Mesendoderm (in vitro differentiated cells): ENCODE measurements at regions not wholly inside any gene's neighbourhood (a gene's known extent, or its start where the extent isn't known, plus 50 kb on each side); places are given as distances from the start of the nearest gene placed in this dataset.
A peak's percentile ranks its signal among the peaks of the same experiment; 100 is the strongest.

Experiments
- DNase-seq: peaks from one replicate; pipeline ENCODE4 v3.0.0; 2013
- H2AK5ac ChIP-seq: 2 replicates; pipeline ENCODE4 v1.6.1; 2013; ENCODE audit warnings: low read length, inconsistent platforms
- H2BK120ac ChIP-seq: 2 replicates; pipeline ENCODE4 v1.6.1; 2013; ENCODE audit warnings: low read depth, mild to moderate bottlenecking, low read length, moderate library complexity, mixed read lengths
- H2BK15ac ChIP-seq: replicated peaks from 2 replicates; pipeline ENCODE4 v1.6.1; 2013; ENCODE audit warnings: low read depth, mild to moderate bottlenecking, moderate library complexity
- H2BK5ac ChIP-seq: 2 replicates; pipeline ENCODE4 v1.6.1; 2013; ENCODE audit warnings: low read length, inconsistent platforms
- H3K18ac ChIP-seq: 2 replicates; pipeline ENCODE4 v1.6.1; 2013; ENCODE audit warnings: mild to moderate bottlenecking, low read length, mixed read lengths
- H3K23ac ChIP-seq: one replicate; pipeline ENCODE4 v1.6.1; 2013; ENCODE audit warnings: low read length
- H3K27ac ChIP-seq: 2 replicates; pipeline ENCODE4 v1.5.1; 2013; ENCODE audit warnings: low read depth, mild to moderate bottlenecking, inconsistent platforms, low read length, moderate library complexity
- H3K27me3 ChIP-seq: 2 replicates; pipeline ENCODE4 v1.6.1; 2013; ENCODE audit warnings: low read length, control low read depth, mild to moderate bottlenecking, inconsistent platforms; ENCODE audit not compliant: insufficient read depth, poor library complexity
- H3K36me3 ChIP-seq: 2 replicates; pipeline ENCODE4 v1.6.1; 2013; ENCODE audit warnings: low read length, inconsistent platforms; ENCODE audit not compliant: control insufficient read depth, insufficient read depth
- H3K4ac ChIP-seq: one replicate; pipeline ENCODE4 v1.6.1; 2013; ENCODE audit warnings: low read depth, mild to moderate bottlenecking, low read length, moderate library complexity
- H3K4me1 ChIP-seq: 2 replicates; pipeline ENCODE4 v1.6.1; 2013; ENCODE audit warnings: low read depth, low read length, inconsistent platforms; ENCODE audit not compliant: control insufficient read depth
- H3K4me2 ChIP-seq: 2 replicates; pipeline ENCODE4 v1.6.1; 2013; ENCODE audit warnings: low read length
- H3K4me3 ChIP-seq: 2 replicates; pipeline ENCODE4 v1.5.1; 2013; ENCODE audit warnings: mild to moderate bottlenecking, low read length
- H3K56ac ChIP-seq: one replicate; pipeline ENCODE4 v1.6.1; 2013; ENCODE audit warnings: low read length
- H3K79me1 ChIP-seq: 2 replicates; pipeline ENCODE4 v1.6.1; 2013; ENCODE audit warnings: low read length, inconsistent platforms
- H3K79me2 ChIP-seq: 2 replicates; pipeline ENCODE4 v1.6.1; 2013; ENCODE audit warnings: mild to moderate bottlenecking, low read length; ENCODE audit not compliant: control insufficient read depth, insufficient read depth
- H3K9ac ChIP-seq: 2 replicates; pipeline ENCODE4 v1.6.1; 2013; ENCODE audit warnings: low read length, inconsistent platforms
- H4K5ac ChIP-seq: one replicate; pipeline ENCODE4 v1.6.1; 2013; ENCODE audit warnings: low read length
- H4K8ac ChIP-seq: one replicate; pipeline ENCODE4 v1.6.1; 2013; ENCODE audit warnings: low read depth, mild to moderate bottlenecking, control low read depth, low read length, moderate library complexity
- WGBS: extraction: QIAGEN DNeasy Blood & Tissue Kit; methylation state at CpG from one replicate; pipeline ENCODE4 v1.1.7; 2013; ENCODE audit warnings: low lambda C conversion rate, missing lambda C conversion rate; ENCODE audit not compliant: insufficient coverage; ENCODE audit errors: extremely low coverage; 5-methylcytosine and 5-hydroxymethylcytosine counted together

DNA sequence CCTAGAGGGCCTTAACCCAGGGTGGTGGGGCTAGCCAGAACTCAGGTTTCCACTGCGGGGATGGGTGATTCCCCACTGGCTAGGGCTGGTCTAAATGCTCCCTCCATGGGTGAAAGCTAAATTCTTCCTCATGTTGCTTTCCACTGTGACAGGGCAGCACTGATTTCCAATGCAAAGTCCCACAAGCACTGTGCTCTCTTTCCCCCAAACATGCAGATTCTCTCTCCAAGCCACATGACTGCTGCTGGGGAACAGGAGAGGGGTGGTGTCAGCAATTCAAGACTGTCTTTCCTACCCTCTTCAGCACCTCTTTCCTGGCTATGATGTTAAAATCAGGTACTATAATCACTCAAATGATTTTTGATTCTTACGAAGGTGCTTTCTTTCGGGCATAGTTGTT is 215.5 kb downstream of the RWDD3 start:
- H3K23ac ChIP-seq, result no peak overlapping the region
- WGBS, result no CpG with 5 or more reads among the region's 3 CpGs
- H3K4ac ChIP-seq, result no peak overlapping the region

DNA sequence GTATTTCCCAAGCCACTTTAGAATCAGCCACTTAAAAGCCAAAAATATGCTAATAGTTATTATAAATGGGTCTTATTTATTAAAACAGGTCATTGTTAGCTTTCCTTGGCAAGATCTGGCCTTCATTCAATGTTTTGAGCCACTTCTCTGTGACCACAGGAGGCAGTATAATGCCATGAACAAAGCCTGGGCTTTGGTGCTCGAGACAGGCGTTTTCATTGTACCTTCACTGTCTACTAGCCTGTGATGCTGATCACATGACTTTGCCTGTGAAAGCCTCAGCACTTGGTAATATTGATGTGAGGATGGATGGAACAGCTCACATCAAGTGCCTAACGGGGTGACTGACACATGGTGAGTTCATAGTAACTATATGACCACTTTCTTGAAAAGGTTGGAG is 217.0 kb downstream of the RWDD3 start:
- Histone ChIP-seq H4K5ac (no peak overlapping the region), H3K27ac (no peak overlapping the region), H3K4me2 (no peak overlapping the region), H3K36me3 (no peaks in the 10 kb centered on the region), H3K9ac (no peak overlapping the region), H3K4me1 (no peaks in the 10 kb centered on the region), H3K27me3 (no peaks in the 10 kb centered on the region), H3K4me3 (no peak overlapping the region), H2BK5ac (no peak overlapping the region), H2BK15ac (no peak overlapping the region), H3K79me2 (no peaks in the 10 kb centered on the region), H4K8ac (no peak overlapping the region), H3K23ac (no peak overlapping the region), H3K4ac (no peak overlapping the region), H2AK5ac (no peak overlapping the region), H3K79me1 (no peaks in the 10 kb centered on the region), H2BK120ac (no peak overlapping the region), H3K18ac (no peak overlapping the region), H3K56ac (no peak overlapping the region)
- WGBS, result no CpG with 5 or more reads among the region's 3 CpGs
- DNase-seq, result peak; percentile 74

More for the DNA sequence above, 215.5 kb downstream of the RWDD3 start:
- Histone ChIP-seq H3K27me3 (no peaks in the 10 kb centered on the region), H2AK5ac (no peak overlapping the region), H4K8ac (no peak overlapping the region), H2BK120ac (no peak overlapping the region), H3K4me1 (no peaks in the 10 kb centered on the region), H2BK15ac (no peak overlapping the region), H3K18ac (no peak overlapping the region), H3K9ac (no peak overlapping the region), H3K4me2 (no peak overlapping the region), H3K27ac (no peak overlapping the region), H3K4me3 (no peak overlapping the region), H3K79me2 (no peaks in the 10 kb centered on the region), H3K79me1 (no peaks in the 10 kb centered on the region), H3K36me3 (no peaks in the 10 kb centered on the region), H2BK5ac (no peak overlapping the region), H4K5ac (no peak overlapping the region), H3K56ac (no peak overlapping the region)
- DNase-seq, result no peak

DNA sequence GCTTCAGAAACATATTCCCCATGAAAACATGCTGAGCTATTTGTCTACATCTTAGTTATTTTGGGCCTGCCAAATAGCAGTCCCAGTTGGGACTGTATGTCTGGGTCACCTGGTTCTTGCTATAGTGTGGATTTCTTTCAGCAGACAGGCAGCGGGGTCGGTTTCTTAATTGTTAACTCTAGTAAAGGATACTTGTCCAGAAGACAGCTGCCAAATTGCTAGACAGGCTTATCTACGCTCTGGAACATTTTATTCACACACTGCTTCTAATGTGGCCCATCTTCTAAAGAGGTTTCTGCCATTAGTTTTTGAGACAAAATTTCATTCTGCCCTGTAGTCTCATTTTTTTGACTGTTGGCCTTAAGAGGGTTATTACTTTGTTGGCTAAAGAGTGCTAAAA is 217.9 kb downstream of the RWDD3 start:
- no peak overlapping the region for H3K4me2 ChIP-seq
- H3K27me3 ChIP-seq, result no peaks in the 10 kb centered on the region
- no peak overlapping the region for H3K23ac ChIP-seq
- H2BK15ac ChIP-seq, result no peak overlapping the region
- no peaks in the 10 kb centered on the region for H3K79me2 ChIP-seq
- H3K4me3 ChIP-seq, result no peak overlapping the region
- H2AK5ac ChIP-seq, result no peak overlapping the region
- H2BK5ac ChIP-seq, result no peak overlapping the region
- no peak overlapping the region for H3K18ac ChIP-seq
- DNase-seq, result no peak
- H3K56ac ChIP-seq, result no peak overlapping the region
- no peak overlapping the region for H3K27ac ChIP-seq
- no peak overlapping the region for H4K8ac ChIP-seq
- H3K9ac ChIP-seq, result no peak overlapping the region
- H2BK120ac ChIP-seq, result no peak overlapping the region
- no peaks in the 10 kb centered on the region for H3K4me1 ChIP-seq
- H3K36me3 ChIP-seq, result no peaks in the 10 kb centered on the region
- no peak overlapping the region for H4K5ac ChIP-seq
- H3K4ac ChIP-seq, result no peak overlapping the region
- no CpG with 5 or more reads among the region's 3 CpGs for WGBS
- H3K79me1 ChIP-seq, result no peaks in the 10 kb centered on the region

GRCh38 chr1:95453053-95453452 is 219.0 kb downstream of the RWDD3 start:
- H3K79me2 ChIP-seq, result no peaks in the 10 kb centered on the region
- no peak overlapping the region for H3K27ac ChIP-seq
- H3K56ac ChIP-seq, result no peak overlapping the region
- no peaks in the 10 kb centered on the region for H3K4me1 ChIP-seq
- H3K36me3 ChIP-seq, result no peaks in the 10 kb centered on the region
- H3K18ac ChIP-seq, result no peak overlapping the region
- no peak overlapping the region for H3K4me2 ChIP-seq
- H3K4me3 ChIP-seq, result no peak overlapping the region
- no peak for DNase-seq
- no peak overlapping the region for H4K5ac ChIP-seq
- no peaks in the 10 kb centered on the region for H3K79me1 ChIP-seq
- H3K23ac ChIP-seq, result no peak overlapping the region
- no peak overlapping the region for H2BK120ac ChIP-seq
- WGBS, result 100% methylated on average over 1 of the region's 2 CpGs
- no peak overlapping the region for H2BK15ac ChIP-seq
- H2AK5ac ChIP-seq, result no peak overlapping the region
- H3K9ac ChIP-seq, result no peak overlapping the region
- no peak overlapping the region for H4K8ac ChIP-seq
- H2BK5ac ChIP-seq, result no peak overlapping the region
- no peaks in the 10 kb centered on the region for H3K27me3 ChIP-seq
- no peak overlapping the region for H3K4ac ChIP-seq

DNA sequence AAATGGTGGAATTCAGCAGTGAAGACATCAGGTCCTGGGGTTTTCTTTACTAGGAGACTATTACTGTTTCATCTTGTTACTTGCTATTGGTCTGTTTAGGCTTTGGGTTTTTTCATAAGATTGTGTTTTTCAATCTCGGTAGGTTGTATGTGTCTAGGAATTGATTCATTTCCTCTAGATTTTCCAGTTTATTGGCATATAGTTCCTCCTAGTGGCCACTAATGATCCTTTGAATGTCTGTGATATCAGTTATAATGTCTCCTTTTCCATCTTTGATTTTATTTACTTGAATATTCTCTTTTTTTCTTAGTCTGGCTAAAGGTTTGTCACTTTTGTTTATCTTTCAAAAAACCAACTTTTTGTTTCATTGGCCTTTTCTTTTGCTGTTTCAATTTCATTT is 233.0 kb downstream of the RWDD3 start:
- Histone ChIP-seq H2BK5ac (no peak overlapping the region), H2BK120ac (no peak overlapping the region), H3K4me3 (no peak overlapping the region), H4K5ac (no peak overlapping the region), H3K56ac (no peak overlapping the region), H3K23ac (no peak overlapping the region), H4K8ac (no peak overlapping the region), H3K4ac (no peak overlapping the region), H3K79me1 (no peaks in the 10 kb centered on the region), H2BK15ac (no peak overlapping the region), H2AK5ac (no peak overlapping the region), H3K27me3 (no peaks in the 10 kb centered on the region), H3K36me3 (no peaks in the 10 kb centered on the region), H3K18ac (no peak overlapping the region), H3K27ac (no peak overlapping the region), H3K79me2 (no peaks in the 10 kb centered on the region), H3K4me1 (no peaks in the 10 kb centered on the region), H3K9ac (no peak overlapping the region), H3K4me2 (no peak overlapping the region)
- no CpG with 5 or more reads among the region's 1 CpG for WGBS
- no peak for DNase-seq

GRCh38 chr1:95475686-95476457 is 241.9 kb downstream of the RWDD3 start:
- Histone ChIP-seq H4K8ac (no peak overlapping the region), H3K4me1 (no peaks in the 10 kb centered on the region), H3K27me3 (no peaks in the 10 kb centered on the region), H3K4me2 (no peak overlapping the region), H3K56ac (no peak overlapping the region), H3K4ac (no peak overlapping the region), H3K4me3 (no peak overlapping the region), H3K27ac (no peak overlapping the region), H3K36me3 (no peaks in the 10 kb centered on the region), H3K9ac (no peak overlapping the region), H2BK120ac (no peak overlapping the region), H3K18ac (no peak overlapping the region), H3K79me2 (no peaks in the 10 kb centered on the region), H2BK15ac (no peak overlapping the region), H3K23ac (no peak overlapping the region), H2BK5ac (no peak overlapping the region), H4K5ac (no peak overlapping the region), H2AK5ac (no peak overlapping the region), H3K79me1 (no peaks in the 10 kb centered on the region)
- no CpG with 5 or more reads among the region's 3 CpGs for WGBS
- no peak for DNase-seq
